SK-N-SH (cell line): ENCODE measurements at regions not wholly inside any gene's neighbourhood (a gene's known extent, or its start where the extent isn't known, plus 50 kb on each side); places are given as distances from the start of the nearest gene placed in this dataset.
"Not testable (repeated sequence)": the region's sequence is repeated elsewhere in the genome, so short reads cannot be mapped to it uniquely, and the experiment has no call there.

Source experiments
- CTCF ChIA-PET: fragments of 300-600, 350-600 bp; formaldehyde crosslinking; extraction: SDS; loops from one replicate; lab custom pipeline; 2021; lab: Yijun Ruan, JAX
- POLR2A ChIA-PET: fragments of 350-600 bp; sonication (Branson Sonifier 250); formaldehyde crosslinking; extraction: SDS; loops from one replicate; lab custom pipeline; 2020; ENCODE audit warnings: antibody characterized with exemption, inconsistent platforms; lab: Yijun Ruan, JAX
- DNase-seq: peaks from one replicate; pipeline ENCODE4 v3.0.0; 2012
- H2AFZ ChIP-seq: fragments of 200-600 bp; sonication (generic); 2 replicates; pipeline ENCODE4 v1.8.1; 2016; ENCODE audit warnings: antibody characterized with exemption, mild to moderate bottlenecking, low read depth
- H3F3A ChIP-seq: fragments of 200-600 bp; sonication (generic); replicated peaks from 2 replicates; pipeline ENCODE3; 2016; ENCODE audit warnings: antibody characterized with exemption, mild to moderate bottlenecking; ENCODE audit not compliant: insufficient read depth
- H3K27ac ChIP-seq, 2 experiments: fragments of 200-500 bp in 1 of 2; fragments of 200-600 bp in 1 of 2; sonication (Bioruptor generic) in 1 of 2; sonication (generic), shearing (Covaris generic) in 1 of 2; 2 replicates each; pipeline versions ENCODE4 v1.5.1 to v1.6.1; 2014 to 2016; ENCODE audit warnings: low read depth in 2 of 2, inconsistent platforms in 1 of 2, low read length in 1 of 2, mild to moderate bottlenecking in 1 of 2, mixed read lengths in 1 of 2
- H3K27me3 ChIP-seq: fragments of 200-600 bp; sonication (generic), shearing (Covaris generic); 2 replicates; pipeline ENCODE4 v1.6.1; 2016; ENCODE audit warnings: mixed run types; ENCODE audit not compliant: insufficient read depth
- H3K36me3 ChIP-seq, 2 experiments: fragments of 200-500 bp in 1 of 2; fragments of 200-600 bp in 1 of 2; sonication (Bioruptor generic) in 1 of 2; sonication (generic) in 1 of 2; replicated peaks in 1 of 2; 2 replicates each; pipeline versions ENCODE3 to v1.5.1; 2014 to 2016; ENCODE audit warnings: low read length in 1 of 2, mild to moderate bottlenecking in 1 of 2; ENCODE audit not compliant: insufficient read depth in 2 of 2, control insufficient read depth in 1 of 2
- H3K4me1 ChIP-seq, 2 experiments: fragments of 200-500 bp in 1 of 2; fragments of 200-600 bp in 1 of 2; sonication (Bioruptor generic) in 1 of 2; sonication (generic), shearing (Covaris generic) in 1 of 2; 2 replicates each; pipeline versions ENCODE4 v1.5.1 to v1.6.1; 2014 to 2016; ENCODE audit warnings: low read depth in 1 of 2, low read length in 1 of 2, mixed run types in 1 of 2; ENCODE audit not compliant: insufficient read depth in 2 of 2, control insufficient read depth in 1 of 2
- H3K4me2 ChIP-seq: fragments of 200-600 bp; sonication (generic), shearing (Covaris generic); 2 replicates; pipeline ENCODE4 v1.6.1; 2017; ENCODE audit warnings: mixed run types
- H3K4me3 ChIP-seq, 2 experiments: fragments of 200-500 bp in 1 of 2; fragments of 200-600 bp in 1 of 2; sonication (Bioruptor generic) in 1 of 2; sonication (generic), shearing (Covaris generic) in 1 of 2; 2 replicates each; pipeline versions ENCODE4 v1.5.1 to v1.8.1; 2014 to 2016; ENCODE audit warnings: low read depth in 2 of 2, inconsistent platforms in 1 of 2, low read length in 1 of 2, mild to moderate bottlenecking in 1 of 2, mixed read lengths in 1 of 2, moderate library complexity in 1 of 2
- H3K79me2 ChIP-seq: fragments of 200-600 bp; sonication (generic); 2 replicates; pipeline ENCODE4 v1.8.1; 2017; ENCODE audit warnings: mild to moderate bottlenecking; ENCODE audit not compliant: insufficient read depth
- H3K9ac ChIP-seq: fragments of 200-600 bp; sonication (generic); 2 replicates; pipeline ENCODE4 v1.6.1; 2017; ENCODE audit warnings: mixed run types
- H3K9me2 ChIP-seq: fragments of 200-600 bp; sonication (generic); 2 replicates; pipeline ENCODE4 v1.6.1; 2017; ENCODE audit warnings: mixed run types
- H3K9me3 ChIP-seq: fragments of 200-600 bp; sonication (generic); 2 replicates; pipeline ENCODE4 v1.6.1; 2017; ENCODE audit warnings: mixed run types, mild to moderate bottlenecking, moderate library complexity
- H4K20me1 ChIP-seq: fragments of 200-600 bp; sonication (generic); 2 replicates; pipeline ENCODE4 v1.6.1; 2017; ENCODE audit warnings: mild to moderate bottlenecking, mixed run types; ENCODE audit not compliant: insufficient read depth
- FOSL2 ChIP-seq: IDR thresholded peaks from 2 replicates; pipeline ENCODE4 v1.4.0; 2012; ENCODE audit warnings: low read depth, mild to moderate bottlenecking, moderate library complexity, borderline replicate concordance
- GABPA ChIP-seq: IDR thresholded peaks from 2 replicates; pipeline ENCODE4 v1.4.0; 2012; ENCODE audit warnings: low read depth, mild to moderate bottlenecking
- NRF1 ChIP-seq: IDR thresholded peaks from 2 replicates; pipeline ENCODE4 v1.6.1; 2012; ENCODE audit warnings: low read depth, mild to moderate bottlenecking, low read length
- POLR2AphosphoS5 ChIP-seq: IDR thresholded peaks from 2 replicates; pipeline ENCODE4 v1.6.1; 2012; ENCODE audit warnings: low read depth, low read length
- SIN3A ChIP-seq: IDR thresholded peaks from 2 replicates; pipeline ENCODE4 v1.6.1; 2012; ENCODE audit warnings: low read depth, mild to moderate bottlenecking, low read length, moderate library complexity, borderline replicate concordance
- SMC3 ChIP-seq: IDR thresholded peaks from 2 replicates; pipeline ENCODE4 v1.6.1; 2012; ENCODE audit warnings: low read depth, low read length, improper control_type of control experiment
- YY1 ChIP-seq: IDR thresholded peaks from 2 replicates; pipeline ENCODE4 v1.4.0; 2012; ENCODE audit warnings: low read depth, mild to moderate bottlenecking
- WGBS: methylation state at CpG from one replicate; pipeline ENCODE4 v1.1.6; 2017; ENCODE audit warnings: low lambda C conversion rate; 5-methylcytosine and 5-hydroxymethylcytosine counted together
- TF ChIP-seq, protein P1 (sequence below): IDR thresholded peaks from 2 replicates; pipeline ENCODE4 v1.4.0; 2012; ENCODE audit warnings: low read depth
- TF ChIP-seq, protein P2 (sequence below): fragments of 150-350 bp; IDR thresholded peaks from 2 replicates; pipeline ENCODE4 v1.6.1; 2016; ENCODE audit warnings: mild to moderate bottlenecking, low read depth, low read length
- TF ChIP-seq, protein P3 (sequence below): IDR thresholded peaks from 2 replicates; pipeline ENCODE4; 2012

DNA sequence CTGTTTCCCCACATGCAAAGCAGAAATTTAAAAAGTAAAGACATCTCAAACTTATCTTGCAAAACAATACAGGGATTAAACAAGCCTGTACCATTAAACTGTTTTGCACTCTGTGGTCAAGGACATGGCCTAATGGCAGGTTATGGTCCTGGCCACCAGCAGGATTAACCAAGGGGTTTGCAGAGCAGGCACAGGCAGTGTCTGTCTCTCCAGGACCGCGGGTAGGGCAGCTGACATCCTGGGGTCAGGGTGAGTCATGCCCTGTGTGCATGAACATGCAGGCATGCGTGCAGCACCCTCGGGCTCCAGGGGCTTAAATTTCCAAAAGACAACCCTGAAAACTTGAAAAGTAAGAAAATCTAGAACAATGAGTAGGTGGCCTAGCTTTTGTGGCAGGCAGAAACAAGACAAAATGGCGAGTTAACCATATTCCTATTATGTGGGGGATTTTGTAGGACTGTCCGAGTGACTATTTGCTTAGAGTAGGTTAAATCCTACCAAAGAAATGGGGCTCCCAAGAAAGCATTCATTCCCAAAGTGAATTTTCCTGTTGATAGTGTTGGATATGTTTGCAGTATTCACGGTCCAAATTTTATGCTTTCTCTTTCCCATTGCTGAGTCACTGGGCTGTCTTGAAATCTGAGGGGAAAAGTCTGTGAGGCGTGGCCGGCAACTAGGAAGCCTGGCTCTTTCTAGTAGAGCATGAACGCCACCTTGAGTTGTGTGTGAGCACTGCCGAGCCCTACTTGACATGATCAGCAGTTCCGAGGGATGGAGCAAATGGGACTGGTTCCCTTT lies 158.4 kb upstream of the FAM20A start (continued):
- TF ChIP-seq, protein P1, sequence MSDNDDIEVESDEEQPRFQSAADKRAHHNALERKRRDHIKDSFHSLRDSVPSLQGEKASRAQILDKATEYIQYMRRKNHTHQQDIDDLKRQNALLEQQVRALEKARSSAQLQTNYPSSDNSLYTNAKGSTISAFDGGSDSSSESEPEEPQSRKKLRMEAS, result peak; percentile 58; the same call in 1 of the 2 replicates
- TF ChIP-seq SMC3, result peak; percentile 87

DNA sequence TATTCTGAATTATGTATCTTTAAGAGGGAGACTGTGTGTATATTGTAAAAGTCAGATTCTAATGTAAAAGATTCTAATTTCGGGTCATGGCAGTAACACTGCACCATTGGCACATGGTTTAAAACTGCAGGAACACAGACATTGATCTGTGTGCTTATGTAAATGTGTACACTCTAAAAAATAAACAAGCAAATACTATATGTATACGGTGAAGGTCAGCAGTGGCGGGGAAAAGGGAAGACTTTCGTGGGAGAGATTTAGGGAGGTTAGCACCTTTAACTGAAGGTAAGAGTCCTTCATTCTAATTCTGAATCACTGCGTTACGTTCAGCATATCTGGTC lies 157.8 kb upstream of the FAM20A start:
- Histone ChIP-seq H3K27ac (peak overlapping the region in 1 of 2 experiments; percentile 77; a peak in 2 of 4 replicates), H3K79me2 (no peaks in the 10 kb centered on the region), H3K9ac (peak overlapping the region; percentile 54; the same call in 1 of the 2 replicates), H3K9me3 (no peaks in the 10 kb centered on the region), H2AFZ (peak overlapping the region; percentile 91), H3K4me2 (peak overlapping the region; percentile 74), H3K4me1 (peaks cover 4% of the 10 kb centered on the region in 2 experiments; a peak in 2 of 4 replicates), H3K9me2 (no peaks in the 10 kb centered on the region), H3K36me3 (no peaks in the 10 kb centered on the region), H3K4me3 (no peak overlapping the region), H4K20me1 (no peaks in the 10 kb centered on the region), H3K27me3 (no peaks in the 10 kb centered on the region), H3F3A (peaks cover 6% of the 10 kb centered on the region)
- DNase-seq, result no peak
- 72% methylated on average over 6 of the region's 6 CpGs for WGBS
- ChIA-PET POLR2A (no interaction called here), CTCF (interaction anchor here (0.6 to 2.5 kb wide), 18 partner anchors 13 to 868 kb away, joined by 3 to 11 read pairs (median 3); no protein-coding TSS in a partner anchor)
- TF ChIP-seq NRF1 (no peak), GABPA (no peak), SIN3A (no peak), POLR2AphosphoS5 (no peak), YY1 (no peak), FOSL2 (no peak)
- TF ChIP-seq, protein P2, sequence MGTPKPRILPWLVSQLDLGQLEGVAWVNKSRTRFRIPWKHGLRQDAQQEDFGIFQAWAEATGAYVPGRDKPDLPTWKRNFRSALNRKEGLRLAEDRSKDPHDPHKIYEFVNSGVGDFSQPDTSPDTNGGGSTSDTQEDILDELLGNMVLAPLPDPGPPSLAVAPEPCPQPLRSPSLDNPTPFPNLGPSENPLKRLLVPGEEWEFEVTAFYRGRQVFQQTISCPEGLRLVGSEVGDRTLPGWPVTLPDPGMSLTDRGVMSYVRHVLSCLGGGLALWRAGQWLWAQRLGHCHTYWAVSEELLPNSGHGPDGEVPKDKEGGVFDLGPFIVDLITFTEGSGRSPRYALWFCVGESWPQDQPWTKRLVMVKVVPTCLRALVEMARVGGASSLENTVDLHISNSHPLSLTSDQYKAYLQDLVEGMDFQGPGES, result no peak
- TF ChIP-seq, protein P3, sequence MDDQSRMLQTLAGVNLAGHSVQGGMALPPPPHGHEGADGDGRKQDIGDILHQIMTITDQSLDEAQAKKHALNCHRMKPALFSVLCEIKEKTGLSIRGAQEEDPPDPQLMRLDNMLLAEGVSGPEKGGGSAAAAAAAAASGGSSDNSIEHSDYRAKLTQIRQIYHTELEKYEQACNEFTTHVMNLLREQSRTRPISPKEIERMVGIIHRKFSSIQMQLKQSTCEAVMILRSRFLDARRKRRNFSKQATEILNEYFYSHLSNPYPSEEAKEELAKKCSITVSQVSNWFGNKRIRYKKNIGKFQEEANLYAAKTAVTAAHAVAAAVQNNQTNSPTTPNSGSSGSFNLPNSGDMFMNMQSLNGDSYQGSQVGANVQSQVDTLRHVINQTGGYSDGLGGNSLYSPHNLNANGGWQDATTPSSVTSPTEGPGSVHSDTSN, result no peak
- TF ChIP-seq, protein P1, result no peak

DNA sequence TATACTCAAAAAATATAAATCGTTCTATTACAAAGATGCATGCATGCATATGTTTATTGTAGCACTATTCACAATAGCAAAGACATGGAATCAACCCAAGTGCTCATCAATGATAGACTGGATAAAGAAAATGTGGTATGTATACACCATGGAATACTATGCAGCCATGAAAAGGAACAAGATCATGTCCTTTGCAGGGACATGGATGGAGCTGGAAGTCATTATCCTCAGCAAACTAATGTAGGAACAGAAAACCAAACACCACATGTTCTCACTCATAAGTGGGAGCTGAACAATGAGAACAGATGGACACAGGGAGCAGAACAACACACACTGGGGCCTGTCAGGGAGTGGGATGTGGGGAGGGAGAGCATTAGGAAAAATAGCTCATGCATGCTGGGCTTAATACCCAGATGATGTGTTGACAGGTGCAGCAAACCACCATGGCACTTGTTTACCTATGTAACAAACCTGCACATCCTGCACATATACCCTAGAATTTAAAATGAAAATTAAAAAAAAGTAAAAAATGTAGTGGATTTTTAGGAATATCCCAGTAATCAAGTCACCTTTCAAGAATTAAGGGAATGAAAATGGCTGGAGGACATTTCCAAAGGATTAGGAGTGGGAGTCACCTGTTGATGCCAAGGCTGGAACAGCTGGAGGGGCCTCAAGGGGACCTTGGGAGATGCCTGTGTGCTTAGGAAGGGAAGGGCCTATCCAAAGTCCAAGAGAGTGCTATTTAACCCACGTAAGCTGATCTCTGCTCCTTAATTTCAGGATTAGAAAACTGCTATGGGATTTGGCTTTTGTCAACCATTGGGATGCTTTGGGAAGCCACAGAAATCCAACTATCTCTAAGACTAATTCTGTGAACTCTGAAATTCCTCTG lies 156.9 kb upstream of the FAM20A start:
- H3K27me3 ChIP-seq, H2AFZ ChIP-seq, H3K9me3 ChIP-seq, H3K9me2 ChIP-seq, H3K4me1 ChIP-seq, DNase-seq, H3K4me3 ChIP-seq, H4K20me1 ChIP-seq, H3K27ac ChIP-seq, H3K36me3 ChIP-seq, H3K9ac ChIP-seq, POLR2A ChIA-PET, H3K79me2 ChIP-seq, H3K4me2 ChIP-seq, H3F3A ChIP-seq: not testable (repeated sequence)
- CTCF ChIA-PET, result interaction anchor here (0.6 to 1.6 kb wide), 5 partner anchors 77 to 498 kb away, joined by 3 read pairs; no protein-coding TSS in a partner anchor
- WGBS, result 79% methylated on average over 2 of the region's 2 CpGs
